ENCODE measurements at regions not wholly inside any gene's neighbourhood (a gene's known extent, or its start where the extent isn't known, plus 50 kb on each side); places are given as distances from the start of the nearest gene placed in this dataset.
"Not testable (repeated sequence)": the region's sequence is repeated elsewhere in the genome, so short reads cannot be mapped to it uniquely, and the experiment has no call there.

DNA sequence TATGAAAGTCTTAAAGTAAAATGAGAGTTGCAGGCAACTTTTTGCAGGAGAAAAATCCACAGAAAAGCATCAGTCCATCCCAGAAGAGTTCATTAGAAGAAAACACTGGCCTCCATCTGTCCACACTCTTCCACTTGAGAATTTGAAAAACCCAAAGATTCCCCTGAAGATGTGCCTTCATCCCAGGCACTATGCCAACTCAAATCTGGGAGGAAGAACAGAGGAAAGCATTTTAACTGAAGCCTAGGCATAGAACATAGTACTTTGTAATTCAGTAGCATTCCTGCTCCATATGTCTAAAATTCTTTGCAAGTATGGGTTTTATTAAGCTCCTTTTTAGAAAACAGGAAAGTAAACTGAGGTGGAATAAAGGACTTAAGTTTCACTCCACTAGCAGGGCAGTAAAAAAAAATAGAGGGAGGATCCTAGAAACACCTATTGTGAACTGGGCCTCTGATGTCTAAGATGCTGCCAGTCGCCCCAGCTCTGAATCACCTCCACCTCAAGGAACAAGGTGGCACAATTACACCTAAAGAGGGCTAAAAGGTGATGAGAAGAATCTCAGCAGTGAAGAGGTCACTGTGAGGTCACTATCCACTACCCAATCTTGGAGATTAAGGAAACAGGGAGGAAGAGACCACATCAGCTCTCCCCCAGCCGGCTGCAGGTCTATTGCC lies 141.9 kb upstream of the FAM241A start:
- DNase-seq (ENCODE audit: low read depth in 2 of 2), result no peak

GRCh38 chr4:112005027-112005426 lies 140.2 kb upstream of the FAM241A start:
- DNase-seq (ENCODE audit: low read depth in 2 of 2), result no peak

GRCh38 chr4:112007391-112007790 lies 137.9 kb upstream of the FAM241A start:
- DNase-seq (ENCODE audit: low read depth in 2 of 2), result no peak

- no peak for DNase-seq (ENCODE audit: low read depth in 2 of 2)
Measured at GRCh38 chr4:112015960-112016359, 129.3 kb upstream of the FAM241A start.

- DNase-seq (ENCODE audit: low read depth in 2 of 2), result no peak
Measured at GRCh38 chr4:112023402-112023950, 121.8 kb upstream of the FAM241A start.

DNA sequence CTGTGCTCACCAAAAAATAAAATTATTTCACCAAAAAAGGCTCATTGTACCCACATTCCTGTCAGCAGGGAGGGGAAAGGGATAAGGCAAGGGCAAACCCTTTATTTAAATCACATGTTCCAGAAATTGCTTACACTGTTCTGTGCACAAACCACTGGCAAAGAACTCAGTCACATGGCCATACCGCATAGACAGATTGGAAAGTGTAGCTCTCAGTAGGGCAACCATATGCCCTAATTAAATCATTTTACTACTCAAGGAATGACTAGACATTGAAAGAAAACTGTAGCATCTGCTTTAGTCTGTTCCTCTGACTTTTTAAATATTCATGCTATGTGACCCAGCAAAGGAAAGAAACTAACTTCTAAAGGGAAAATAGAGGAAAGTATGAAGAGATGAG lies 119.2 kb upstream of the FAM241A start:
- no peak for DNase-seq (ENCODE audit: low read depth in 2 of 2)

DNA sequence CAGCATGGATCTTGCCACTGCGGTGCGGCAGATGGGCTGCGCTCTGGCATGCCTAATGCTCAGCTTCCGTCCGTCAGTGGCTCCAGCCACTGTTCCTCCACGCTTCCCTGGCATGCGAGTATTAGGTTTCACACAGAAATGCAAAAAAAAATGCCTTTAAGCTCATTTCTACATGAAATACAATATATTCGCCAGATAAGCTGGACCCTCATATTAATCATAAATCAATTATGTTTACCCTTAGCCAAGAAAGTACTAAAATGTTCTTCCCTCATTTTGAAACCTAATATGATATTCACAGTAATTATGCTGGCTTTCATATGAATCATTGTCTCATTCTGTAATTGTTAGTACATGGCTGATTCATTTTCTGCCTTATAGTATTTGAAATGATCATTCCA lies 115.5 kb upstream of the FAM241A start:
- DNase-seq (ENCODE audit: low read depth in 2 of 2), result no peak

DNA sequence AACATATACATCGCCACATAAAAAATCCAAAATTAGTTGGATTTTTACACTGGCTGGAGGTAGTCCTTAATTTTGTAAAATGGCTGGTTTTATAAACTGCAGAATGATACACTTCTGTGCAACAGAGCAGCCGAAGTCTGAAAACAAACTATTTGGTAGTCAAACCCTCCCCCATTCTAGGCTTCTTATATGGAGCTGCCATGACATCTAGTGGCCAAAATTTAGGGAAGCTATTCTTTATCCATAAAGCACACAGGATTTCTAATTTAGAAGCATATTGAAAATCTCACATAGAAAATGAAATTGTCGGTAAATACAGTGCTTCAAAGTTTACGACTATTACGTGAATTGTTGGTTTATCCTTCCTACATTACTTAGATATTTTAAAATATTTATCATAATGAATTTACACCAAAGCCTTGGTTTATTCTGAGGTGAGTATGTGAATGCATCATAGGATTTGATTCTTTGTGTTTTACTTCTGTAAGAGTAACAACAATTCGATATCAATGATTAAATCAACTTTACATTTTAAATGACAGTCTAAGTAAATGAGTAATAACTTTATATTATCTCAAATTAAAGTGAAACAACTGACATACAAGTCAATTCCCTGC lies 113.4 kb upstream of the FAM241A start:
- no peak for DNase-seq (ENCODE audit: low read depth in 2 of 2)

DNA sequence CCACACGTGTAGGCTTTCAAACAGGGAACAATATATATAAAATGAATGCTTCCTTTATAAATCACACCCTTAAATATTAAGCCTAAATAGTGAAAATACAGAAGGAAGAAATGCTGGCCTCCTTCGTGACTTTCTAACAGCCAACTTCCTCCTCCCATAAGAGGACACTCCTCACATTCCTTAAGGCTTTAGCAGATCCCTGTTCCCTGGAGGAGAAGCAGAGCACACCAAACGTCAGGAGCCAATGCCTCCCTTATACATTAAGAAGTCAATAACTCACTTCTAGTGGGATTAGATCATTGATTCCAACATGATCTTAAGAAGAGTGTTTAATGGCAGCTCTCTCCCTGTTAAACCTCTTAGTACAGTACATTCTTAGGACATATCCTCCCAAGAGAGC lies 108.4 kb upstream of the FAM241A start:
- DNase-seq (ENCODE audit: low read depth in 2 of 2), result no peak

DNA sequence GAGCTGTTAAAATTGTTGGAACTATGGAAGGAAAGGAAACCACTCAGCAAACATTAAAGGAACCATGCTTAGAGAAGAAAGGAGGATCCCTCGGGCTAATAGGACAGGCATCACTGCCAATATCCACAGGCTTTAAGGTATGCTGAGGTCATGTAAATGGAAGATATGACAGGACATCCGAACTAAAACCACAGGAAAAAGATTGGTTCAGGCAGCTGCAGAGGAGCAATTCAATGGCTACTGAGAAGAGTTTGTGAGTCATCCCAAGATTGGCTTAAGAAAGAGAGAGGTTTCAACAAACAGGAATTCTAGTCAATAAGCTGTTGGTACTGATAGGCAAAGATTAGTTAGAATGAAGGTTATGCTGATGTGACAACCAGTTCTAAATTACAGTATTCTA lies 106.4 kb upstream of the FAM241A start:
- no peak for DNase-seq (ENCODE audit: low read depth in 2 of 2)

DNA sequence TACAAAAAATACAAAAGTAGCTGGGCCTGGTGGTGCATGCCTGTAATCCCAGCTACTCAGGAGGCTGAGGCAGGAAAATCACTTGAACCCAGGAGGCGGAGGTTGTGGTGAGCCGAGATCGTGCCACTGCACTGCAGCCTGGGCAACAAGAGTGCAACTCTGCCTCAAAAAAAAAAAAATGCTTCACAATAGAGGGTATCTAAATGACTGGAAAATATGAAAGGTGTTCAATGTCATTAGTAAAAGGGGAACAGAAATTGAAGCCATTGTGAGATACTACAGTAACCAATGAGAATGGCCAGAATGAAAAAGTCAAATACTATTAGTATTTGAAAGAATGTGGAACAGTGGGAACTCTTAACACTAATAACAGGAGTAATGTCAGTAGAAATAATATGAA lies 96.1 kb upstream of the FAM241A start:
- DNase-seq (ENCODE audit: low read depth in 2 of 2), result not testable (repeated sequence)

DNA sequence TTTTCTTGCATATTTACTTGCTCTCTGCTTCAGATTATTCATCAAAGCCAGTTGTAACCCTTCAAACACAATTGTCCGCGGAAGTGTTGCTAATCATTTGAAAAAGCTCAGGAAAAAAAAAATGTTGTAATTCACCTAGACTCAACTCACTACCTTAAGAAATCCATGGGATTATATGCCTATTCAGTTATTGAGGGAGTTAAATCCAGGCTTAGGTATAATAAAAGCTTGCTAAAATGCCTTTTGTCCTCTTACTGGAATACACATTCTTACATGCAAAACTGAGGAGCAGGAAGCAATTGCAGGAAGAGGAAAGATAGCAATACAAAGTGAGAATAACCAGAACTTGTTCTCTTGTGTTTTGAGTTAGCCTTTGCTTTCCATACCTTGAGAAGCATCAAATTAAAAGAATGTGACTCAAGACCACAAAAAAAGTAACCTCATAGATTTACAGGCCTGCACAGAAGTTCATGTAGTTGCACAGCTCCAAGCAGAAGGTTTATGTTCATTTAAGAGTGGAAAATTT lies 91.4 kb upstream of the FAM241A start:
- no peak for DNase-seq (ENCODE audit: low read depth in 2 of 2)

- DNase-seq (ENCODE audit: low read depth in 2 of 2), result no peak
Measured at GRCh38 chr4:112055100-112055499, 90.2 kb upstream of the FAM241A start.

DNA sequence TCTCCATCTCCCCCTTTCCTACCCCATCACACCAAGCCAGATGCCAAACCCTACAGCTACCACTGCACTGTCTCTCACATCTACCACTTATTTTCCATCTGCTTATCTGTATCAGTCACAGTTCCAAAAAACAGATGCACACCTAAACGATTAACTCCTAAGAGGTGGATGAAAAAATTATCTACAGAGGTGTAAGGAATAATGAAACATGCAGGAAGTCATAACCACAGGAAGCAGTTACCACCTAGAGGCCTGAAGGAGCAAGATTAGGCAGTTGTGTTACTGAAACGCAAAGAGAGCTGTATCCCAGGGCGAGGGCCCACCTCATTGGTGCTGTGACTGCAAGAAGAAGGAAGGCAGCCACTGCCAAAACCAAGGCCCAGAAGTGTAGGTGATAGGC lies 87.8 kb upstream of the FAM241A start:
- DNase-seq (ENCODE audit: low read depth in 2 of 2), result no peak

- no peak for DNase-seq (ENCODE audit: low read depth in 2 of 2)
Measured at GRCh38 chr4:112058433-112058832, 86.8 kb upstream of the FAM241A start.

GRCh38 chr4:112060212-112060611 lies 85.0 kb upstream of the FAM241A start:
- DNase-seq (ENCODE audit: low read depth in 2 of 2), result no peak

GRCh38 chr4:112061207-112061817 lies 83.9 kb upstream of the FAM241A start:
- DNase-seq (ENCODE audit: low read depth in 2 of 2), result no peak

- DNase-seq (ENCODE audit: low read depth in 2 of 2), result no peak
Measured at GRCh38 chr4:112063260-112063659, 82.0 kb upstream of the FAM241A start.

- no peak for DNase-seq (ENCODE audit: low read depth in 2 of 2)
Measured at GRCh38 chr4:112069110-112069509, 76.1 kb upstream of the FAM241A start.

GRCh38 chr4:112073181-112073580 lies 72.1 kb upstream of the FAM241A start:
- DNase-seq (ENCODE audit: low read depth in 2 of 2), result no peak

GRCh38 chr4:112075129-112075753 lies 70.0 kb upstream of the FAM241A start:
- peak in 1 of 2 donors; percentile 7 for DNase-seq (ENCODE audit: low read depth in 2 of 2)

GRCh38 chr4:112075906-112076305 lies 69.3 kb upstream of the FAM241A start:
- no peak for DNase-seq (ENCODE audit: low read depth in 2 of 2)

Measured in stimulated activated CD4-positive, alpha-beta T cell treated with anti-CD3 and anti-CD28 coated beads, Interleukin-15, amount 100 ng/mL, for 48 hours (primary cell).